ENCODE measurements at regions not wholly inside any gene's neighbourhood (a gene's known extent, or its start where the extent isn't known, plus 50 kb on each side); places are given as distances from the start of the nearest gene placed in this dataset.
"Not testable (repeated sequence)": the region's sequence is repeated elsewhere in the genome, so short reads cannot be mapped to it uniquely, and the experiment has no call there.

DNA sequence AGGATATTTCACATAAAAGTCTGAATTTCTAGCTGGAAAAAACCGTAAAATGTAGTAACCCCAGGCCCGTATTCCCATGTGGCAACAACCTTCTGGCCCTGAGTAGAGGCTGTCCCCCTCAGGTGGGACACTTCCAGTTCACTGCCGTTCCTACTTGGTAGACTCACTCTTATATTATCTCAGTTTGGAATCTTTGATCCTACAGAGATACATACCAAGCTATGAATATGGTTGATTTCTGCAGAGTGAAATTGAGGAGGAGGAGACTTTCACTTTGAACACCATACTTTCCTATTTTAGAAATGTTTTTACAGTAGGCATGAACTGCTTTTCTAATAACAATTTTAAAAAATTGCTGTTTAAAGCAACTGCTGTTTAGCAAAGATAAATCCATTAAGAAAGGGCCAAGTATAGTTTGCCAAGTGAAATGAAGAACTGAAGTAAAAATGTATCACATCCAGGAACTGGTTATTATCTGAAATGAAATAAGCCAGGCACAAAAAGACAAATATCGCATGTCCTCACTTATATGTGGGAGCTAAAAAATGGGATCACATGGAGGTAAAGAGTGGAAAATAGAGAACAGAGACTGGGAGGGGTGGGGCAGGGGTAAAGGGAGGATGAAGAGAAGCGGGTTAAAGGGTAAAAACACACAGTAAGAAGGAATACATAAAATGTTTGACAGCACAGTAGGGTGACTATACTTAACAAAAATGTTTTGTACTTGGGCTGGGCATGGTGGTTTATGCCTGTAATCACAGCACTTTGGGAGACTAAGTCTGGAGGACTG, 92.8 kb upstream of the METAP2 start:
- no peak overlapping the region for H3K4me3 ChIP-seq
- TF ChIP-seq POLR2A (IDR thresholded peaks at IDR 0.05) (no peak), EP300 (IDR thresholded peaks at IDR 0.05) (no peak)
- TF ChIP-seq, protein P1, sequence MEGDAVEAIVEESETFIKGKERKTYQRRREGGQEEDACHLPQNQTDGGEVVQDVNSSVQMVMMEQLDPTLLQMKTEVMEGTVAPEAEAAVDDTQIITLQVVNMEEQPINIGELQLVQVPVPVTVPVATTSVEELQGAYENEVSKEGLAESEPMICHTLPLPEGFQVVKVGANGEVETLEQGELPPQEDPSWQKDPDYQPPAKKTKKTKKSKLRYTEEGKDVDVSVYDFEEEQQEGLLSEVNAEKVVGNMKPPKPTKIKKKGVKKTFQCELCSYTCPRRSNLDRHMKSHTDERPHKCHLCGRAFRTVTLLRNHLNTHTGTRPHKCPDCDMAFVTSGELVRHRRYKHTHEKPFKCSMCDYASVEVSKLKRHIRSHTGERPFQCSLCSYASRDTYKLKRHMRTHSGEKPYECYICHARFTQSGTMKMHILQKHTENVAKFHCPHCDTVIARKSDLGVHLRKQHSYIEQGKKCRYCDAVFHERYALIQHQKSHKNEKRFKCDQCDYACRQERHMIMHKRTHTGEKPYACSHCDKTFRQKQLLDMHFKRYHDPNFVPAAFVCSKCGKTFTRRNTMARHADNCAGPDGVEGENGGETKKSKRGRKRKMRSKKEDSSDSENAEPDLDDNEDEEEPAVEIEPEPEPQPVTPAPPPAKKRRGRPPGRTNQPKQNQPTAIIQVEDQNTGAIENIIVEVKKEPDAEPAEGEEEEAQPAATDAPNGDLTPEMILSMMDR (IDR thresholded peaks at IDR 0.05), result no peak
- DNase-seq, result no peak
- no peaks in the 10 kb centered on the region for H3K9me3 ChIP-seq
- intact Hi-C loops (cut with DNase I), result no loop called here
- H3K36me3 ChIP-seq, result no peaks in the 10 kb centered on the region
- H3K27ac ChIP-seq, result no peak overlapping the region
- WGBS, 3 donors, result 52 to 62% (median 52%) methylated on average over 5 of the region's 5 CpGs
- H3K4me1 ChIP-seq (ENCODE audit: insufficient read depth), result peaks cover 2% of the 10 kb centered on the region
- H3K27me3 ChIP-seq, result no peaks in the 10 kb centered on the region

DNA sequence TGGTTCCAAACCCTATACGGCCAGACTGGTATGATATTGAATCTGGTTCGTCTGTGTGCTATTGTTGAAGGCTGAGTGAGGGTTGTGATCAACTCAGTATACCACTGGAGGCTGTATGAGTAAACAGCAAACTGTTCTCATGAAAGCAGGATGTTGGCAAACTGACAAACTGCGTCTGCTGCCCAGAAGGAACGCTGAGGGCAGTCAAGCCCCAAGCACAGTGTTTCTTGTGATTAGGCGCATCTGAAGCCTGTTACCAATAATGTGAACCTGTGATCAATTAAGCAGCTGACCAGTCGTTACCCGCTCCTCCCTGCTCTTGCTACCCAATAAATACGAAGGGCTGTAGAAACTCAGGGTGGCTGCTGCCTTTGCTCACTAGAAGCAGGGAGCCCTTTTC, 90.0 kb upstream of the METAP2 start:
- peak in 4 of 5 donors; percentile 30 to 59 (median 36) for DNase-seq
- H3K4me1 ChIP-seq (ENCODE audit: insufficient read depth); H3K4me3 ChIP-seq; H3K27me3 ChIP-seq; H3K36me3 ChIP-seq; H3K9me3 ChIP-seq; intact Hi-C loops (cut with DNase I); H3K27ac ChIP-seq: not testable (repeated sequence)
- WGBS, 3 donors, result 60 to 66% (median 64%) methylated on average over 8 of the region's 8 CpGs

DNA sequence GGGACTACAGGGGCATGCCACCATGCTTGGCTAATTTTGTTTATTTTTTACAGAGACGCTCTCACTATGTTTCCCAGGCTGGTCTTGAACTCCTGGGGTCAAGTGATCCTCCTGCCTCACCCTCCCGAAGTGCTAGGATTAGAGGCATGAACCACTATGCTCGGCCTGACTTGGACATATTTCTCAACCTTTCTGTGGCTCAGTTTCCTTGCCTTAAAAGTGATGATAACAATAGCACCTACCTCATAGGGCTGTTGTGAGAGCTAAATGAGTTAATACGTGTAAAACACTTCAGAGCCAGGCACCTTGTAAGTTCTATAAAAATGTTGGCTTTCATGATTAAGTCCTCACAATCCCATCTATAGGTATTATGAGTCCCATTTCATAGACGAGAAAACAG, 89.2 kb upstream of the METAP2 start:
- H3K4me3 ChIP-seq, result no peak overlapping the region

DNA sequence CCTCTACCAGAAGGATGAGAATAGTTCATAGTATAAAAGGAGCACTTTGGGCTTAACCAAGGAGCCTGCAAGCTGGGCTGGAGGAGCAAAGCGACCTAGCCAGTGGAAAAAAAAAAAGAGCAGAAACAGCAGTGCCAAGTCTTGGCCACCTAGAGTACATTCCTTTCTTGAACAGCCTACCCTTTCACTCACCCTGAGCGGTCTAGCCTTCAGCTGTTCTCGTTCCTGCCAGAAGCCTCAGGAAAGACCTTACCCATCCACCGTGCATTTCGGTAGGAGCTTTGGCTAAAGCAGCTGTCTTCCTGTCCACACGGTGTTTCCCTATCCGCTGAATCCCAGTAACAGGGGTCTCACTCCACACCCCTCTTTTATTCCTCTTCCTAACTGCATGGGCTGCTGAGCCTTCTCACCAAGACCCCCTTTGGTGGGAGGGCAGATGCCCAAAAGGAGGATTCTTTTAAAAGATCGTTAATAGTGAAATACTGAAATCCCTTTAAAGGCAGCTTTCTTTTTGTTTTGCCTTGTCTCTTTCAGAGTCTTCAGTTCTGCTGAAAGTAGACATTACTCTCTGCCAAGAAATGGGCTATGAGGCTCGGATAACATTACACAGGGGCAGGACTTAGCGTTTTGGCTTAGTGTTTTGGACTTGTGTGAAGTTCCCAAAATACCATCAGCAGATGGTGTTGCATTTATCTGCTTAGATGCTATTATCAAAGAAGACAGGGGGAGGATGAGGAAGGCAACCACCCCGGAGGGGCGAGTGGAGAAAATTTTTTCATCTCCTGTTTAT, 88.5 kb upstream of the METAP2 start:
- Histone ChIP-seq H3K36me3 (no peaks in the 10 kb centered on the region), H3K27me3 (no peaks in the 10 kb centered on the region), H3K4me1 (ENCODE audit: insufficient read depth) (peaks cover 2% of the 10 kb centered on the region), H3K27ac (peak overlapping the region in 1 of 2 donors; percentile 62), H3K9me3 (no peaks in the 10 kb centered on the region), H3K4me3 (peak overlapping the region; percentile 34)
- DNase-seq, result peak in 4 of 5 donors; percentile 24 to 54 (median 38)
- TF ChIP-seq, protein P1 (IDR thresholded peaks at IDR 0.05), result no peak
- TF ChIP-seq EP300 (IDR thresholded peaks at IDR 0.05) (no peak), POLR2A (IDR thresholded peaks at IDR 0.05) (no peak)
- intact Hi-C loops (cut with DNase I), result no loop called here
- 3 to 6% (median 6%) methylated on average over 12 of the region's 12 CpGs for WGBS, 3 donors

More for the DNA sequence above, 89.2 kb upstream of the METAP2 start:
- DNase-seq, result no peak
- Histone ChIP-seq H3K36me3 (no peaks in the 10 kb centered on the region), H3K27ac (peak overlapping the region in 1 of 2 donors; percentile 62), H3K27me3 (no peaks in the 10 kb centered on the region), H3K4me1 (ENCODE audit: insufficient read depth) (peaks cover 2% of the 10 kb centered on the region), H3K9me3 (no peaks in the 10 kb centered on the region)
- WGBS, 3 donors, result 61 to 69% (median 63%) methylated on average over 5 of the region's 5 CpGs
- TF ChIP-seq, protein P1 (IDR thresholded peaks at IDR 0.05), result no peak
- TF ChIP-seq POLR2A (IDR thresholded peaks at IDR 0.05), result no peak
- TF ChIP-seq EP300 (IDR thresholded peaks at IDR 0.05), result no peak
- intact Hi-C loops (cut with DNase I), result no loop called here
